Gastrocnemius medialis (tissue), 4 donors: ENCODE measurements at regions not wholly inside any gene's neighbourhood (a gene's known extent, or its start where the extent isn't known, plus 50 kb on each side); places are given as distances from the start of the nearest gene placed in this dataset.
"Not testable (repeated sequence)": the region's sequence is repeated elsewhere in the genome, so short reads cannot be mapped to it uniquely, and the experiment has no call there.

Source experiments
- ATAC-seq, 2 donors: fragments of 150-250 bp; one replicate each; pipeline ENCODE4 v1.9.1; 2016
- DNase-seq, 2 donors: peaks; one replicate each; pipeline ENCODE4 v3.0.0-alpha.2; 2019
- H3K27ac ChIP-seq, 4 donors: fragments of 200-600 bp; sonication (generic); 1 replicate in 1 of 4; 2 replicates in 3 of 4; pipeline ENCODE4 v1.5.1; 2016 to 2018; ENCODE audit warnings: mild to moderate bottlenecking in 2 of 4, moderate library complexity in 1 of 4
- H3K27me3 ChIP-seq, 3 donors: fragments of 200-600 bp; sonication (generic) in 2 of 3; 1 replicate in 1 of 3; 2 replicates in 2 of 3; pipeline versions ENCODE4 v1.5.1 to v1.6.0; 2016 to 2019; ENCODE audit warnings: mild to moderate bottlenecking in 1 of 3, moderate library complexity in 1 of 3
- H3K36me3 ChIP-seq, 2 donors: fragments of 200-600 bp; sonication (generic) in 1 of 2; one replicate each; pipeline ENCODE4 v1.5.1; 2017 to 2018
- H3K4me1 ChIP-seq, 2 donors: fragments of 200-600 bp; sonication (generic) in 1 of 2; one replicate each; pipeline ENCODE4 v1.5.1; 2016 to 2017; ENCODE audit warnings: mild to moderate bottlenecking in 2 of 2
- H3K4me3 ChIP-seq, 4 donors: fragments of 200-600 bp; sonication (generic) in 3 of 4; 1 replicate in 1 of 4; 2 replicates in 3 of 4; pipeline ENCODE4 v1.5.1; 2016 to 2019; ENCODE audit warnings: mild to moderate bottlenecking in 2 of 4
- H3K9me3 ChIP-seq, 3 donors: fragments of 200-600 bp; sonication (generic) in 2 of 3; 1 replicate in 1 of 3; 2 replicates in 2 of 3; pipeline ENCODE4 v1.5.1; 2016 to 2019
- CTCF ChIP-seq, 5 experiments: fragments of 450-650 bp in 3 of 5; fragments of 200-600 bp in 2 of 5; sonication (generic) in 2 of 5; IDR thresholded peaks in 4 of 5; conservative IDR thresholded peaks in 1 of 5; 1 replicate in 4 of 5; 2 replicates in 1 of 5; pipeline ENCODE4 v1.5.1; 2016 to 2019; ENCODE audit warnings: antibody characterized with exemption in 5 of 5, mild to moderate bottlenecking in 3 of 5, moderate library complexity in 3 of 5
- POLR2A ChIP-seq, 2 donors: fragments of 450-650 bp; IDR thresholded peaks; one replicate each; pipeline ENCODE4 v1.6.1; 2017; ENCODE audit warnings: antibody characterized with exemption in 2 of 2, mild to moderate bottlenecking in 2 of 2, moderate library complexity in 2 of 2
- in situ Hi-C, 4 donors: fragments of 200-750 bp; cut with MboI; loops; one replicate each; pipeline versions ENCODE4 v1.15.0 to v1.8.0; 2017; ENCODE audit warnings: low sequenced_read_pairs in 4 of 4
- intact Hi-C: fragments of 100-400 bp; cut with DNase I; formaldehyde crosslinking; loops from one replicate; pipeline ENCODE4 v1.15.1; 2023; ENCODE audit warnings: low total_unique reads

- TF ChIP-seq POLR2A (IDR thresholded peaks at IDR 0.05) = no peak
- no peak for TF ChIP-seq CTCF (IDR thresholded peaks at IDR 0.05 in 4 of 5, conservative IDR thresholded peaks at IDR 0.05 in 1 of 5)
- intact Hi-C loops = no loop called here
- Histone ChIP-seq H3K9me3 (no peaks in the 10 kb centered on the region), H3K36me3 (no peaks in the 10 kb centered on the region), H3K27ac (no peak overlapping the region), H3K4me1 (no peaks in the 10 kb centered on the region), H3K27me3 (peaks cover 0 to 9% (median 0%) of the 10 kb centered on the region in 3 donors), H3K4me3 (no peak overlapping the region)
- in situ Hi-C loops = no loop called here
- ATAC-seq = no peak
- DNase-seq = no peak
These were observed 83.8 kb upstream of the VRK1 start for GRCh38 chr14:96713426-96713825.

GRCh38 chr14:96714537-96714936 is 82.6 kb upstream of the VRK1 start:
- in situ Hi-C loops, H3K4me1 ChIP-seq, ATAC-seq, H3K27ac ChIP-seq, H3K4me3 ChIP-seq, H3K36me3 ChIP-seq, DNase-seq, H3K27me3 ChIP-seq, intact Hi-C loops, H3K9me3 ChIP-seq: not testable (repeated sequence)

GRCh38 chr14:96717116-96717515 is 80.1 kb upstream of the VRK1 start:
- Histone ChIP-seq H3K36me3 (no peaks in the 10 kb centered on the region), H3K9me3 (no peaks in the 10 kb centered on the region), H3K4me3 (no peak overlapping the region), H3K27ac (no peak overlapping the region), H3K4me1 (no peaks in the 10 kb centered on the region), H3K27me3 (peaks cover 0 to 4% (median 0%) of the 10 kb centered on the region in 3 donors)
- in situ Hi-C loops (no loop called here), intact Hi-C loops (no loop called here)
- TF ChIP-seq POLR2A (IDR thresholded peaks at IDR 0.05) = no peak
- no peak for TF ChIP-seq CTCF (IDR thresholded peaks at IDR 0.05 in 4 of 5, conservative IDR thresholded peaks at IDR 0.05 in 1 of 5)
- ATAC-seq (no peak), DNase-seq (no peak)

- TF ChIP-seq CTCF (IDR thresholded peaks at IDR 0.05 in 4 of 5, conservative IDR thresholded peaks at IDR 0.05 in 1 of 5) = no peak
- TF ChIP-seq POLR2A (IDR thresholded peaks at IDR 0.05) = no peak
- DNase-seq = no peak
These were observed 78.8 kb upstream of the VRK1 start for GRCh38 chr14:96718407-96718806.

GRCh38 chr14:96720702-96721101 is 76.5 kb upstream of the VRK1 start:
- H3K27me3 ChIP-seq, H3K27ac ChIP-seq, H3K4me3 ChIP-seq, intact Hi-C loops, H3K4me1 ChIP-seq, DNase-seq, ATAC-seq, in situ Hi-C loops, H3K36me3 ChIP-seq, H3K9me3 ChIP-seq: not testable (repeated sequence)

More at GRCh38 chr14:96718407-96718806, 78.8 kb upstream of the VRK1 start:
- intact Hi-C loops (no loop called here), in situ Hi-C loops (no loop called here)
- Histone ChIP-seq H3K9me3 (no peaks in the 10 kb centered on the region), H3K4me1 (no peaks in the 10 kb centered on the region), H3K27ac (no peak overlapping the region), H3K36me3 (no peaks in the 10 kb centered on the region), H3K4me3 (no peak overlapping the region), H3K27me3 (peaks cover 0 to 4% (median 0%) of the 10 kb centered on the region in 3 donors)
- no peak for ATAC-seq

- H3K4me3 ChIP-seq = no peak overlapping the region
- no peaks in the 10 kb centered on the region for H3K36me3 ChIP-seq
- H3K27me3 ChIP-seq = peaks cover 0 to 5% (median 0%) of the 10 kb centered on the region in 3 donors
- H3K9me3 ChIP-seq = no peaks in the 10 kb centered on the region
- in situ Hi-C loops (no loop called here), intact Hi-C loops (no loop called here)
- no peak for ATAC-seq
- H3K4me1 ChIP-seq = no peaks in the 10 kb centered on the region
- H3K27ac ChIP-seq = no peak overlapping the region
- TF ChIP-seq CTCF (IDR thresholded peaks at IDR 0.05 in 4 of 5, conservative IDR thresholded peaks at IDR 0.05 in 1 of 5) (no peak), POLR2A (IDR thresholded peaks at IDR 0.05) (no peak)
- DNase-seq = no peak
These were observed 74.4 kb upstream of the VRK1 start for GRCh38 chr14:96722736-96723135.
